Astrocyte (in vitro differentiated cells and primary cell): ENCODE measurements at regions not wholly inside any gene's neighbourhood (a gene's known extent, or its start where the extent isn't known, plus 50 kb on each side); places are given as distances from the start of the nearest gene placed in this dataset.

Source experiments
- DNase-seq: peaks from one replicate; pipeline ENCODE4 v3.0.0-alpha.2; 2010; ENCODE audit warnings: low read depth
- FAIRE-seq: peaks from 2 replicates; lab custom pipeline; 2011; peaks lifted over from hg19 to GRCh38; lab: Jason Lieb, UNC
- H2AFZ ChIP-seq: 2 replicates; pipeline ENCODE4 v1.6.0; 2012; ENCODE audit warnings: low read depth, low read length, inconsistent platforms
- H3K27ac ChIP-seq: 2 replicates; pipeline ENCODE4 v1.5.1; 2011; ENCODE audit warnings: low read depth, low read length, inconsistent platforms
- H3K27me3 ChIP-seq: 2 replicates; pipeline ENCODE4 v1.6.0; 2011; ENCODE audit warnings: low read length, inconsistent platforms; ENCODE audit not compliant: insufficient read depth
- H3K36me3 ChIP-seq: 2 replicates; pipeline ENCODE4 v1.5.1; 2011; ENCODE audit warnings: low read length, inconsistent platforms; ENCODE audit not compliant: insufficient read depth
- H3K4me1 ChIP-seq: 2 replicates; pipeline ENCODE4 v1.5.1; 2011; ENCODE audit warnings: low read length, inconsistent platforms; ENCODE audit not compliant: insufficient read depth
- H3K4me2 ChIP-seq: 2 replicates; pipeline ENCODE4 v1.6.0; 2012; ENCODE audit warnings: low read length, inconsistent platforms
- H3K4me3 ChIP-seq: 2 replicates; pipeline ENCODE4 v1.5.1; 2011; ENCODE audit warnings: low read depth, mild to moderate bottlenecking, low read length, inconsistent platforms; ENCODE audit not compliant: insufficient read depth
- H3K79me2 ChIP-seq: 2 replicates; pipeline ENCODE4 v1.6.0; 2012; ENCODE audit warnings: mild to moderate bottlenecking, low read length, inconsistent platforms; ENCODE audit not compliant: insufficient read depth
- H3K9ac ChIP-seq: 2 replicates; pipeline ENCODE4 v1.6.0; 2012; ENCODE audit warnings: mild to moderate bottlenecking, low read length, inconsistent platforms
- H3K9me3 ChIP-seq: 2 replicates; pipeline ENCODE4 v1.5.1; 2012; ENCODE audit warnings: low read depth, mild to moderate bottlenecking, low read length, inconsistent platforms; ENCODE audit not compliant: insufficient read depth
- H4K20me1 ChIP-seq: 2 replicates; pipeline ENCODE4 v1.6.0; 2012; ENCODE audit warnings: low read length, inconsistent platforms; ENCODE audit not compliant: insufficient read depth
- H3K27ac Mint-ChIP-seq: one replicate; pipeline ENCODE4 v1.8.0; 2021; ENCODE audit warnings: mild to moderate bottlenecking, mixed read lengths; ENCODE audit not compliant: unreplicated experiment
- H3K27me3 Mint-ChIP-seq: one replicate; pipeline ENCODE4 v1.8.0; 2021; ENCODE audit warnings: low read depth, mixed read lengths; ENCODE audit not compliant: unreplicated experiment
- H3K36me3 Mint-ChIP-seq: one replicate; pipeline ENCODE4 v1.8.0; 2021; ENCODE audit warnings: low read depth, mixed read lengths; ENCODE audit not compliant: unreplicated experiment
- H3K4me1 Mint-ChIP-seq: one replicate; pipeline ENCODE4 v1.8.0; 2021; ENCODE audit warnings: low read depth, mixed read lengths; ENCODE audit not compliant: unreplicated experiment
- H3K4me3 Mint-ChIP-seq: one replicate; pipeline ENCODE4 v1.8.0; 2021; ENCODE audit warnings: mild to moderate bottlenecking, moderate library complexity, mixed read lengths; ENCODE audit not compliant: unreplicated experiment
- H3K9me3 Mint-ChIP-seq: one replicate; pipeline ENCODE4 v1.8.0; 2021; ENCODE audit warnings: mild to moderate bottlenecking, mixed read lengths; ENCODE audit not compliant: unreplicated experiment
- EZH2 ChIP-seq: IDR thresholded peaks from 2 replicates; pipeline ENCODE4 v1.6.1; 2012; ENCODE audit warnings: mild to moderate bottlenecking, low read length, inconsistent platforms; ENCODE audit not compliant: insufficient read depth
- TF ChIP-seq, protein P1 (sequence below): IDR thresholded peaks from 2 replicates; pipeline ENCODE4 v1.5.1; 2011; ENCODE audit warnings: low read depth, mild to moderate bottlenecking, inconsistent platforms, low read length, moderate library complexity; ENCODE audit not compliant: insufficient read depth

DNA sequence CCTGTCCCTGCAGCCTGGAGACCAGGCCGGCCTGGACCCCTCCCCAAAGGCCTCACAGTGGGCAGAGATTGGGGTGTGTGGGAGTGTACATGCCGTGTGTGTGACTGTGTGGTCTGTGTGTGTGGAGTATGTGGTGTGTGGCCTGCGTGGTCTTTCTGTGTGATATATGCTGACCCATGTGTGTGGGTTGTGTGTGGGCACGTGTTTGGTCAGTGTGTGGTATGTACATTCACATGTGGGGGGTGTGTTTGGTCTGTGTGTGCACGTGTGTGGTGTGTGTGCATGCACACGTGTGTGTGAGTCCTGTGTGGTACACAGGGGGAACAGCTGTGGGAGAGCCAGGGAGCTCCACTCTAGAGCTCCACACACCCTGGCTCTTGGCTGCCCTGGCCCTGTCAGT is 1185.1 kb downstream of the BRD1 start:
- no peaks in the 10 kb centered on the region for H3K36me3 ChIP-seq
- H3K4me2 ChIP-seq, result no peak overlapping the region
- TF ChIP-seq EZH2, result no peak
- TF ChIP-seq, protein P1, sequence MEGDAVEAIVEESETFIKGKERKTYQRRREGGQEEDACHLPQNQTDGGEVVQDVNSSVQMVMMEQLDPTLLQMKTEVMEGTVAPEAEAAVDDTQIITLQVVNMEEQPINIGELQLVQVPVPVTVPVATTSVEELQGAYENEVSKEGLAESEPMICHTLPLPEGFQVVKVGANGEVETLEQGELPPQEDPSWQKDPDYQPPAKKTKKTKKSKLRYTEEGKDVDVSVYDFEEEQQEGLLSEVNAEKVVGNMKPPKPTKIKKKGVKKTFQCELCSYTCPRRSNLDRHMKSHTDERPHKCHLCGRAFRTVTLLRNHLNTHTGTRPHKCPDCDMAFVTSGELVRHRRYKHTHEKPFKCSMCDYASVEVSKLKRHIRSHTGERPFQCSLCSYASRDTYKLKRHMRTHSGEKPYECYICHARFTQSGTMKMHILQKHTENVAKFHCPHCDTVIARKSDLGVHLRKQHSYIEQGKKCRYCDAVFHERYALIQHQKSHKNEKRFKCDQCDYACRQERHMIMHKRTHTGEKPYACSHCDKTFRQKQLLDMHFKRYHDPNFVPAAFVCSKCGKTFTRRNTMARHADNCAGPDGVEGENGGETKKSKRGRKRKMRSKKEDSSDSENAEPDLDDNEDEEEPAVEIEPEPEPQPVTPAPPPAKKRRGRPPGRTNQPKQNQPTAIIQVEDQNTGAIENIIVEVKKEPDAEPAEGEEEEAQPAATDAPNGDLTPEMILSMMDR, result no peak
- H3K79me2 ChIP-seq, result no peaks in the 10 kb centered on the region
- Mint-ChIP-seq H3K27ac (no peak overlapping the region), H3K36me3 (no peaks in the 10 kb centered on the region), H3K27me3 (peaks cover 18% of the 10 kb centered on the region), H3K4me3 (no peak overlapping the region), H3K4me1 (no peaks in the 10 kb centered on the region), H3K9me3 (no peaks in the 10 kb centered on the region)
- DNase-seq (no peak), FAIRE-seq (no peak)
- no peak overlapping the region for H3K4me3 ChIP-seq
- no peaks in the 10 kb centered on the region for H3K4me1 ChIP-seq
- no peak overlapping the region for H3K9ac ChIP-seq
- H3K27ac ChIP-seq, result no peak overlapping the region
- no peaks in the 10 kb centered on the region for H3K27me3 ChIP-seq
- no peak overlapping the region for H2AFZ ChIP-seq
- no peaks in the 10 kb centered on the region for H3K9me3 ChIP-seq
- no peaks in the 10 kb centered on the region for H4K20me1 ChIP-seq

DNA sequence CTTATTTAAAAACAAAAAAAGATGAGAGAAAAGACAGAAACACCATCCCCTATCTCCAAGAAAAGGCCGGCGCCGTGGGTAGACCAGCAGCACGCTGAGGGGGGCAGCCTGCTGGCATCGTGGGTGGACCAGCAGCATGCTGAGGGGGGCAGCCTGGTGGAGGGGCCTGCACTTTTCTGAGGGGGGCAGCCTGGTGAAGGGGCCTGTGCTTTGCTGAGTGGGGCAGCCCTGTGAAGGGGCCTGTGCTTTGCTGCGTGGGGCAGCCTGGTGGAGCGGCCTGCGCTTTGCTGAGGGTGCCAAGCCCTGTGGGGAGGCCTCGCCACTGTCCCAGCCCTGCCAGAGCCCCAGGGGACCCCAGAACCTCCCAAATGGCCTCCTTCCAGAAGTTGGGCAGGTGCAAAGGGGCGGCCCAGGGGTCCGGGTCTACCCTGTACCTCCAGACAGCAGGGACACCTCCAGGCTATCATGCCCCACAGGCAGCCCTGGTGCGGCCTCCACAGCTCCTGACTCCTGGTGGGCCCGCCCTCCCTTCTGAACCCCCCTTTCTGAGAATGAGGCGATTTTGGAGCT is 1185.7 kb downstream of the BRD1 start:
- no peaks in the 10 kb centered on the region for H3K36me3 ChIP-seq
- H3K4me3 ChIP-seq, result no peak overlapping the region
- H3K79me2 ChIP-seq, result no peaks in the 10 kb centered on the region
- no peaks in the 10 kb centered on the region for H3K36me3 Mint-ChIP-seq
- H3K4me2 ChIP-seq, result no peak overlapping the region
- TF ChIP-seq, protein P1, result no peak
- no peak for TF ChIP-seq EZH2
- no peaks in the 10 kb centered on the region for H3K9me3 Mint-ChIP-seq
- H3K27ac ChIP-seq, result no peak overlapping the region
- no peaks in the 10 kb centered on the region for H3K27me3 ChIP-seq
- H4K20me1 ChIP-seq, result no peaks in the 10 kb centered on the region
- H3K27ac Mint-ChIP-seq, result no peak overlapping the region
- no peak overlapping the region for H2AFZ ChIP-seq
- no peak overlapping the region for H3K9ac ChIP-seq
- H3K4me1 Mint-ChIP-seq, result no peaks in the 10 kb centered on the region
- no peaks in the 10 kb centered on the region for H3K4me1 ChIP-seq
- H3K4me3 Mint-ChIP-seq, result no peak overlapping the region
- FAIRE-seq (no peak), DNase-seq (no peak)
- H3K9me3 ChIP-seq, result no peaks in the 10 kb centered on the region
- peaks cover 19% of the 10 kb centered on the region for H3K27me3 Mint-ChIP-seq
